ENCODE measurements at regions not wholly inside any gene's neighbourhood (a gene's known extent, or its start where the extent isn't known, plus 50 kb on each side); places are given as distances from the start of the nearest gene placed in this dataset.
"Not testable (repeated sequence)": the region's sequence is repeated elsewhere in the genome, so short reads cannot be mapped to it uniquely, and the experiment has no call there.

- Histone ChIP-seq H3K9me3 (ENCODE audit: control insufficient read depth, insufficient read depth, low read depth, low read length) (no peaks in the 10 kb centered on the region), H4K20me1 (ENCODE audit: control insufficient read depth, extremely low read depth, insufficient read depth, low read length) (no peaks in the 10 kb centered on the region), H3K36me3 (ENCODE audit: control insufficient read depth, insufficient read depth, low read length) (no peaks in the 10 kb centered on the region), H3K4me1 (ENCODE audit: control insufficient read depth, extremely low read depth, insufficient read depth, low read length) (no peaks in the 10 kb centered on the region), H3K79me2 (ENCODE audit: control insufficient read depth, insufficient read depth, low read length) (no peaks in the 10 kb centered on the region), H3K4me3 (replicated peaks in 1 of 4; ENCODE audit: control extremely low read depth in 1 of 4, insufficient read depth in 1 of 4, low read depth in 3 of 4, low read length in 4 of 4) (no peak overlapping the region), H3K9ac (ENCODE audit: insufficient read depth, low read length) (no peak overlapping the region), H3K27ac (ENCODE audit: insufficient read depth, low read length) (no peak overlapping the region), H3K27me3 (ENCODE audit: control insufficient read depth, insufficient read depth, low read length) (no peaks in the 10 kb centered on the region), H2AFZ (ENCODE audit: low read length) (no peak overlapping the region), H3K4me2 (ENCODE audit: extremely low read depth, insufficient read depth, low read length) (no peak overlapping the region)
- TF ChIP-seq EZH2 (IDR thresholded peaks at IDR 0.05; ENCODE audit: low read length, missing control alignments) = no peak
- no peak for TF ChIP-seq CTCF (conservative IDR thresholded peaks at IDR 0.05 in 1 of 2, IDR thresholded peaks at IDR 0.05 in 1 of 2; ENCODE audit: low read depth in 1 of 2, low read length in 2 of 2)
- DNase-seq (ENCODE audit: low read depth in 2 of 2) = no peak
Measured at GRCh38 chr14:105940534-105941225, 414.3 kb downstream of the TMEM121 start.

- H3K27me3 ChIP-seq (ENCODE audit: control insufficient read depth, insufficient read depth, low read length) = no peaks in the 10 kb centered on the region
- TF ChIP-seq EZH2 (IDR thresholded peaks at IDR 0.05; ENCODE audit: low read length, missing control alignments) (no peak), CTCF (conservative IDR thresholded peaks at IDR 0.05 in 1 of 2, IDR thresholded peaks at IDR 0.05 in 1 of 2; ENCODE audit: low read depth in 1 of 2, low read length in 2 of 2) (no peak)
- H4K20me1 ChIP-seq (ENCODE audit: control insufficient read depth, extremely low read depth, insufficient read depth, low read length) = no peaks in the 10 kb centered on the region
- H3K79me2 ChIP-seq (ENCODE audit: control insufficient read depth, insufficient read depth, low read length) = no peaks in the 10 kb centered on the region
- no peak overlapping the region for H3K27ac ChIP-seq (ENCODE audit: insufficient read depth, low read length)
- H2AFZ ChIP-seq (ENCODE audit: low read length) = no peak overlapping the region
- H3K4me3 ChIP-seq (replicated peaks in 1 of 4; ENCODE audit: control extremely low read depth in 1 of 4, insufficient read depth in 1 of 4, low read depth in 3 of 4, low read length in 4 of 4) = no peak overlapping the region
- H3K9me3 ChIP-seq (ENCODE audit: control insufficient read depth, insufficient read depth, low read depth, low read length) = no peaks in the 10 kb centered on the region
- H3K4me1 ChIP-seq (ENCODE audit: control insufficient read depth, extremely low read depth, insufficient read depth, low read length) = no peaks in the 10 kb centered on the region
- no peak overlapping the region for H3K4me2 ChIP-seq (ENCODE audit: extremely low read depth, insufficient read depth, low read length)
- DNase-seq (ENCODE audit: low read depth in 2 of 2) = no peak
- H3K9ac ChIP-seq (ENCODE audit: insufficient read depth, low read length) = no peak overlapping the region
- H3K36me3 ChIP-seq (ENCODE audit: control insufficient read depth, insufficient read depth, low read length) = no peaks in the 10 kb centered on the region
Measured at GRCh38 chr14:105941226-105942166, 415.1 kb downstream of the TMEM121 start.

GRCh38 chr14:105942725-105943124, 416.3 kb downstream of the TMEM121 start:
- H2AFZ ChIP-seq (ENCODE audit: low read length); H3K27ac ChIP-seq (ENCODE audit: insufficient read depth, low read length); H3K36me3 ChIP-seq (ENCODE audit: control insufficient read depth, insufficient read depth, low read length); H3K9ac ChIP-seq (ENCODE audit: insufficient read depth, low read length); DNase-seq (ENCODE audit: low read depth in 2 of 2); H4K20me1 ChIP-seq (ENCODE audit: control insufficient read depth, extremely low read depth, insufficient read depth, low read length); H3K27me3 ChIP-seq (ENCODE audit: control insufficient read depth, insufficient read depth, low read length); H3K4me2 ChIP-seq (ENCODE audit: extremely low read depth, insufficient read depth, low read length); H3K79me2 ChIP-seq (ENCODE audit: control insufficient read depth, insufficient read depth, low read length); H3K4me1 ChIP-seq (ENCODE audit: control insufficient read depth, extremely low read depth, insufficient read depth, low read length); H3K9me3 ChIP-seq (ENCODE audit: control insufficient read depth, insufficient read depth, low read depth, low read length); H3K4me3 ChIP-seq (replicated peaks in 1 of 4; ENCODE audit: control extremely low read depth in 1 of 4, insufficient read depth in 1 of 4, low read depth in 3 of 4, low read length in 4 of 4): not testable (repeated sequence)
